ENCODE measurements at regions not wholly inside any gene's neighbourhood (a gene's known extent, or its start where the extent isn't known, plus 50 kb on each side); places are given as distances from the start of the nearest gene placed in this dataset.

- ChIA-PET POLR2A (no interaction called here), CTCF (no interaction called here)
- no peak for TF ChIP-seq CTCF (IDR thresholded peaks at IDR 0.05; ENCODE audit: insufficient read depth, low read length, missing control alignments)
- H3K4me3 ChIP-seq (ENCODE audit: low read depth, low read length), result no peak overlapping the region
- no peak for DNase-seq (ENCODE audit: low read depth, low spot score)
These were observed 315.6 kb upstream of the KLF4 start for GRCh38 chr9:107805201-107805600.

DNA sequence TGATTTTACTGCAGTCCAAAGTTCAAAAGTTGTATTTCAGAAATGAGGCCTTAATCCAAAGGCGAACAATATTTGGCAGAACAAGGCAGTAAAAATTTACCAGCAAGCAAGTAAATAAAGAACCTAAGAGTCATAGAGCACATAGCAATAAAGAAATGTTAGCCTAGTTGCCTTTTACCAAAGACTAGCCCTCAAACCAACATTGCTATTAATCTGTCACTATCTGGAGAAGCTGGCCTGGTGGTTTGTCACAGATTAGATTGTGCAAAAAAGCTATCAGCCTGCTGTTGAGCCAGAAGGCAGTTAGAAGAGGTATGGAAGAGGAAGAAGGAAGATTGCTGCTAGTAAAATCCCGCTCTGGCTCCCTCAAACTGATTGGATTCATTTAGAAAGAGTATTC lies 304.7 kb upstream of the KLF4 start:
- no peak for DNase-seq (ENCODE audit: low read depth, low spot score)
- POLR2A ChIA-PET, result no interaction called here
- CTCF ChIA-PET, result no interaction called here
- no peak for TF ChIP-seq CTCF (IDR thresholded peaks at IDR 0.05; ENCODE audit: insufficient read depth, low read length, missing control alignments)
- no peak overlapping the region for H3K4me3 ChIP-seq (ENCODE audit: low read depth, low read length)

DNA sequence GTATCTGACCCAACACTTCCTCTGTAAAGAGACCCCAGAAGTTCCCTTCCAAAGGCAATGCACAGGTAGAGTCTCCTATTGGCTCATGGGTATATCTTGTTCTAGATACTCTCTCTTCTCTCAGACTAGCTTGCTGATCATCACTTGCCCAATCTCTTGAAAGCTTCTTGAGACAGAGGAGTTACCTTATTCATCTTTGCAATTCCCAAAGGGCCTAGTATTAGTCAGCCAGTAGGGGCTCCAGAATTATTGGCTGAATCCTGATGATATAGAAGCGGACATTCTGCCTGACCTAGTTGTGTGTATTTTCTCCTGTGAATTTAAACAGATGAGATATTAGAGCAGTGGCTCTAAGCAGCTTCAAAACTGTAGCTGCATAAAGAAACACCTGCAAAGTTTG lies 304.0 kb upstream of the KLF4 start:
- no peak overlapping the region for H3K4me3 ChIP-seq (ENCODE audit: low read depth, low read length)
- ChIA-PET POLR2A (no interaction called here), CTCF (no interaction called here)
- no peak for DNase-seq (ENCODE audit: low read depth, low spot score)
- no peak for TF ChIP-seq CTCF (IDR thresholded peaks at IDR 0.05; ENCODE audit: insufficient read depth, low read length, missing control alignments)

- DNase-seq (ENCODE audit: low read depth, low spot score), result no peak
- CTCF ChIA-PET, result no interaction called here
- TF ChIP-seq CTCF (IDR thresholded peaks at IDR 0.05; ENCODE audit: insufficient read depth, low read length, missing control alignments), result no peak
- POLR2A ChIA-PET, result no interaction called here
- H3K4me3 ChIP-seq (ENCODE audit: low read depth, low read length), result no peak overlapping the region
These were observed 303.0 kb upstream of the KLF4 start for GRCh38 chr9:107792596-107792995.

DNA sequence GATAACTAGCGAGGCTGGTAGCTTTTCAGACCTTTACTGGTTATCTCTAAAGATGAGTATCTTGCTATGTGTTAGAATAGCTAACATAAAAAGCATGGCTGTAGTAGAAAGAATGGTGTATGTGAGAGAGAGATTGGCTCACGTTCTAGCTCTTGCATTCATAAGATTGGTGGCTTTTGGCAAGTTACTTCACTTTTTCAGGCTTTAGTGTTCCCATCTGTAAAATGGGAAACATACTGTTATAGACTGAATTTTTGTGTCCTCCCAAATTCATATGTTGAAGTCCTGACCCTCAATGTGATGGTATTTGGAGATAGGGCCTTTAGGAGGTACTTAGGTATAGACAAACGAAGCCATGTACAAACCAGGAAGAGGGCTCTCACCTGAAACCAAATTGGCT lies 302.4 kb upstream of the KLF4 start:
- no peak overlapping the region for H3K4me3 ChIP-seq (ENCODE audit: low read depth, low read length)
- no peak for TF ChIP-seq CTCF (IDR thresholded peaks at IDR 0.05; ENCODE audit: insufficient read depth, low read length, missing control alignments)
- POLR2A ChIA-PET, result no interaction called here
- no peak for DNase-seq (ENCODE audit: low read depth, low spot score)
- CTCF ChIA-PET, result no interaction called here

DNA sequence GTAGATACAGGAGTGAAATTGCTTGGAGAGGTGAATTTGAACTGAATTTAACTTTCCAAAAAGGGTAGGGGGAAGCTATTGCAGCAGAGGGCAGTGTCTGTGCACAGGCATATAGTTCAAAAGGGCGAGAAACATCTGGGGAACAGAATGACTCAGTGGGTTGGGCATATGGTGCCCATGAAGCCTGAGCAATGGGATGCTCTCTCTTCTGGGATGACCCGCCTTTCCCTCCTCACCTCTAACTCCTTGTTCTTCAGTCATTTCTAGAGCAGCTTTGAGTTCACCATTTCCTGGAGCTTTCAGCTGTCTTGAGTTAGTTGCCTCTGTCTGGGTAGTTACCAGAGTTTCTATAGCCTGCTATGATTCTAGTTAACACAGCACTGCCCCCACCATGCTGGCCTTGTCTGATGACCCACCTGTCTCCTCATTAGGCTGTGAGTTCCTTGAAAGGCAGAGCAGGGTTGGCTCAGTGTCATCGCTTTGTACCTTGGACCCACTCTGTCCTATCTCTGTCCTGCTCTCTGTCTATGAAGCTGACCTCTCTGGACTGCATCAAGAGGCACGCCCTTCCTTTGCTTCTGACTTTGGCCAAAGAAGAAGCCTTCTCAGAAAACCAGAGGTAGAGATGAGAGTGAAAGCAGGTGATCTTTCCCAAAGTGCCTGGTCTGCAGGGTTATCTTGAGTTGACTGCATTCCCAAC lies 299.6 kb upstream of the KLF4 start:
- ChIA-PET POLR2A (no interaction called here), CTCF (no interaction called here)
- no peak for TF ChIP-seq CTCF (IDR thresholded peaks at IDR 0.05; ENCODE audit: insufficient read depth, low read length, missing control alignments)
- no peak for DNase-seq (ENCODE audit: low read depth, low spot score)
- no peak overlapping the region for H3K4me3 ChIP-seq (ENCODE audit: low read depth, low read length)
